Glomerular visceral epithelial cell (primary cell): ENCODE measurements at regions not wholly inside any gene's neighbourhood (a gene's known extent, or its start where the extent isn't known, plus 50 kb on each side); places are given as distances from the start of the nearest gene placed in this dataset.

Experiments
- DNase-seq: peaks from one replicate; pipeline ENCODE4 v3.0.0-alpha.2; 2016; ENCODE audit errors: extremely low spot score

DNA sequence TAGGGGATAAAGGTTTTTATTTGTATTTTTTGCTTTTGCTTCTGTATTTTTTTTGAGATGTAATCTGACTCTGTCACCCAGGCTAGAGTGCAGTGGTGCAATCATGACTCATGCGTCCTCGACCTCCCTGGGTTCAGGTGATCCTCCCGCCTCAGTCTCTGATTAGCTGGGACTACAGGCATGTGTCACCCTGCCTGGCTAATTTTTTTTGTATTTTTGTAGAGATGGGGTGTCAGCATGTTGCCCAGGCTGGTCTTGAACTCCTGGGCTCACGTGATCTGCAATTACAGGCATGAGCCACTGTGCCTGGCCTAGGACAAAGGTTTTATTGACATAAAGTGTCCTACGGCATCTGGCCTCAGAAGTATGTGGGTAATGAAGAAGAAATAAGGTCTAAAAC is 297.1 kb upstream of the C9orf72 start:
- DNase-seq = peak; percentile 50

DNA sequence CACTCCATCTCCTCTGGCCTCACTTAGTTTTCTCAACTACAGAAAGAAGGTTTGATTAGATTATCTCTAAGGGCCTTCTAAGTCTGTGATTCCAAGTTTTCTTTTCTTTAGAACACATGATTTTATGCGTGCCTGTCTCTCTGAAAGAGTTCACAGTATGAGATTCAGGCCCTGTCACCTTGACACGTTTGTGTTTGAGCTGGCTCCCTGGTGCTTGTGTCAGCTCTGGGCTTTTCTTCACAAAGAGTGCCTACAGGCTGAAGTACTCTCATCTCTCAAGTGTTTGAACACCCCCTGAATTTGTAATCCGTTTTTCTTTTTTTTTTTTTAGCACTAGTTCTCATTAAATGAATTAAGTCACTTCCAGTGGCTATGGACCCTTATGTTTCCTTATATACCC is 306.9 kb upstream of the C9orf72 start:
- no peak for DNase-seq

DNA sequence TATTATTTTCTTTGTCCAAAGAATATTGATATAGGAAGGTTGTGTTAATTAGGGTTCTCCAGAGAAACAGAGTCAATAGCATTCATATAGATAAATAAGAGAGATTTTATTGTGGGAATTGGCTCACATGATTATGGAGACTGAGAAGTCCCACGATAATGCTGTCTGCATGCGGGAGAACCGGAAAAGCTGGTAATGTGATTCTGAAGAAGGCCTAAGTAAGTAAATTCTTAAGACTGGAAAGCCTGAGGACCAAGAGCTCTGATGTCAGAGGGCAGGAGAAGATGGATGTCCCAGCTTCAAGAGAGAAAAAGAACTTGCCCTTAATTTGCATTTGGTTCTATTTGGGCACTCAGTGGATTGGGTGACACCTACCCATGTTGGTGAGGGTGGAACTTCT is 307.4 kb upstream of the C9orf72 start:
- DNase-seq = no peak

DNA sequence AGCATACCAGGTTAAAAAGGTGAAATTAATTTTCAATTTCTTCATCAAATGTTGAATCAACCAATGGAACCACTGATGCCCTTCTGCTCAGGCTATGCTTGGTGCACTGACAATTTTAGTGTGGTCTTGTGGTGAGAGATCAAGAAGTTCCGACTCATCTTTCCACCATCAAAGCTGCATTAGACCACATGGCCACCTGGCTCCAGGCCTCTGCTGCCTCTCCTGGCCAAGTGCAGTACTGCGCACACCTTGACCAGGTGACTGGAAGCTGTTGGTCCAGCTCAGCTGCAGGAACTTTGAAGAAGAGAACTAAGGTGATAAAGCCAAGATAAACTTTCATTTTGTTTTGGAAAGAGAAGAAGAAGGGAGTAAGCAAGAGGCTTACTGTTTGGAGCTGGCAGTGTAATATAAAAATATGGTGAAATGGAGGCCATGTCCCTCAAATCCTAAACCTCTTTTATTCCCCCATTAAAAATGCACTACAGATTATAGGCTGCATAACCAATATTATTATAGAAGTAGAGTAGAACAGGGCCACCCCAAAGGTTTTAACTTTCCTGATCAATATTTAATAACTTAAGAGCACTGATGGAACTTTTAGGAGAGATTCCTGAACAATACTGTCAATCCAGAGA is 315.5 kb upstream of the C9orf72 start:
- DNase-seq = peak; percentile 28

DNA sequence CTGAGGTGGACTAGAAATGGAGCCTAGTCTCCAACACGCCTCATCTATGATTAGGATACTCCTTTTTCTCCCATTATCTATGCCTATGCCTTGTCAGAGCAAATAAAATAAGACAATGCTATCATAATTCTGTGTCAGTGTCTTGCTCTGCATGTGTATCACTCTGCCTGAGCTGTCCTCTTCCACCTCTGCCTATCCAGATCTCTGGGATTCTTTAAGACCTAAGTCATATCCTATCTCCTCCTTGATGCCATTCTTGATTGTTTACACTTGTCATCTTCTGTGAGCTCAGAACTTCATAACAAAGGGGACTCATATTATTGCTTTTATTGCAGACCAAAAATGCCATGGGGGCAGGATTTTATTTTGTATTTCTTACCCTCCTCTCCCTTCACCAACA is 351.2 kb upstream of the C9orf72 start:
- DNase-seq = no peak

DNA sequence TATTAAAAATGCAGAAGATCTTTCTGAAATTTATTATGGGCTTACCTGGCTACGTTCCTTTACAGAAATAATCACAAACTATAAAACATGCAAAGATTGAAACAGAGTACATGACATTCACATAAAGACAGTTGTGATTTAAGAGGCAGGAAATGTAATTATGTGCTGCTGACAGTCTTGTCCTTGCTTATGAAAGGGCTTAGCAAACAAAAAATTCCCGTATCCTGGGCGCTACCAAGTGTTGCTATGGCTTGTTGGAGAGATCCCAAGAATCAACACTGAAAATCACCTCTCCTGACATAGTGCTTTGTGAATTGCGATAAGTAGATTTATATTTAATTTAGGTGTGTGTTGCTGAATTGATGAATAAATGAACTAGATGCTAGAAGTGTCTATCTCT is 352.5 kb upstream of the C9orf72 start:
- DNase-seq = no peak

DNA sequence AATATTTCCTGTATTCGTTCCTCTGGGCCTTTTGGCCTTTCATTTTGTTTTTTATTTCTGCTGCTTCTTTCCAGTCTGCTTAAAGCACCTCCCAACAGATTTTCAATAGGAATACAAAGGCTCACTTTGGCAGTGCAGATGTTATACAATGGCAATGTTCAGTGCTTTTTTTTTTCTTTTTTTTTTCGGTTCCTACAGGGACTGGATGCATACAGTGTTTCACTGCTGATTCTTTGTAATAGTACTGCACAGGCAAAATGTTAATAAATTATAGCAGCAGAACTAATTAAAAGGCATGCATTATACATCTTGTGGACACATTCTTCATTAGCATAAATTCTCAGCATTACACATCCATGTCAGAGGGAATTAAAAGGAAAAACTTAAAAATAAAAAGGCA is 356.6 kb upstream of the C9orf72 start:
- DNase-seq = no peak

DNA sequence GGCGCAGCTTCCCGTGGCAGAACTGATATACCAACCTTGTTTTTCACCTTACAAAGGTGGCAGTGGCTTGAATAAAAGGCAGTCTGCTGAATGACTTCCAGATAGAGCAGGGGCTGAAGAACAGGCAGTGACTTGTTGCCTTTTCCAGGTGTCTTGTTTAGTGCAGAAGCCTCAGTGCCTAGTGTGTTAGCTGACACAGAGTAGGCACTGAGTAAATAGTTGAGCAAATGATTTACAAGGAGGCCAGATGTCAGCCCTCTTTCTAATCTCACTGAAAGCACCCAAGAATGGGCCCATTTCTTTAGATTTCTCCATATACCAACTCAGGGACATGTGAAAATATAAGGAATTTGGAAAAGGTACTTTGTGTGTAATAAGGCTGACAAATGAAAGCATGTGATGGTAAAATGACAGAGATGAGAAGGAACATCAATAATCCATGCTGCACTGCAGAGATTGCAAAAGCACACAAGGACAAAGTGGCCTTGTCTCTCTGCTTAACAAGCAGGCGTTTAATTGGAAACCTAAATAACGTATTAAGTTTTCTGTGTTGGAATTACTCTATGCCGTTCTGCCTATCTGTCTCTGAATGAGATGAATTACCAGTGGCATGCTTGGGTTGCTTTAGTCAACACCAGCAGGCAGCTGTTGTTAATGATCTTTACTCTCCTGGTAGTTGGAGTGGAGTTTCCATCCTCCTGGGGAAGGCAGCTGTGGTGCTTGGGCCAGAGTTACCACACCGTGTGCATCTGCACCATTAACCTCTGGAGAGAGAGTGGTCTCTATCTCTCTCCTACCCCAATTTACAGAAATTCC is 360.1 kb upstream of the C9orf72 start:
- DNase-seq = no peak

DNA sequence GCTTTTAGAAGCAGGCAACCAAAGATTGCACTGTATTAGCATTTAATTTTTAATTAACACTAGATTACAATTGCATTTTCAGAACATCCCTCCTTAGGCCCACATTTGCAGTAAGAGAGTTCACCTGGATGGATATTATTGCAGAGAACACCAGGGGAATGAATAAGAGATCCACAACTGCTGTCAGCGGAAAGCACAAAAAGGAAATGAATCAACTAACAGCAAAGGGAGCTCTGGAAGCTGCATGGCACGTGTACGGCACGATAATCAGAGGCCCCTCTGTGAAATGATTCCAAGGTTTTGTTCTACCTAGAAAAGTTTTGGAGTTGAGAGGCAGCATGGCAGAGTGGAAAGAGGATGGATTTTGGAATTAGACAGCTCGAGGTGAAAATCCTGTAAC is 361.2 kb upstream of the C9orf72 start:
- DNase-seq = no peak

DNA sequence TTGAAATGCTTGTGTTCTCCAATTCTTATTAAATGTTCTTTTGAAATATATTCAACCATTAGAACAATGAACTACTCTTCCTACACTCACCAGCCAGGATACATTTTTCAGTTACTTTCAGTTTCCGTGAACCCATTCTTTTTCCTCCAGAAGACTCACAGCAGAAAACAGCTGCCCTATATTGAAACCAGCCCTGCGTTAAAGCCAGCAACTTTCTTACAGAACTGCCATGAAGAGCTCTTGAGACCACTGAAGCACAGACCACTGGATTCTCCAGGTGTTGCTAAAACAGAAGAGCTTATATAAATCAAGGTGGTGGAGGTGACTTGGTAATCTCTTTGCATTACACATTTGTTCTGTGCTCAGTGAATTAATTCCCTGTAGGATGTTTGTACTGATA is 365.9 kb upstream of the C9orf72 start:
- DNase-seq = no peak

DNA sequence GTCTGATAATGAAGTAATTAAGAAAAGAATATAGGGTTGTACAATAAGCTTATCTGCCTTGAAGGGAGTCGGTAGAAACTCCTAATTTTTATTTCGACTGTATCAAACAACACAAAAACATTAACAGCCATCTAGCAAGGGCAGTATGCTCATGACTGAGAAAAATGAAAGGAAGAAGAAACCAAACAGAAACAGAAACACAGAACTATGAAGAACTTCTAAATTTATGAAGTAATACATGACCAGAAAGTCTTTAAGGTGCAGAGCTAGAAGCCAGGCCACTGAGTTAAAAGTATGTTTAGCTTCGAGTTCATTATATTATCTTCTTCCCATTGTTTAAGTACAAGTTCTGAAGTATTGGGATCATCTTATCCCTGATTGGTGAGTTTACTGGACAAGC is 367.3 kb upstream of the C9orf72 start:
- no peak for DNase-seq

DNA sequence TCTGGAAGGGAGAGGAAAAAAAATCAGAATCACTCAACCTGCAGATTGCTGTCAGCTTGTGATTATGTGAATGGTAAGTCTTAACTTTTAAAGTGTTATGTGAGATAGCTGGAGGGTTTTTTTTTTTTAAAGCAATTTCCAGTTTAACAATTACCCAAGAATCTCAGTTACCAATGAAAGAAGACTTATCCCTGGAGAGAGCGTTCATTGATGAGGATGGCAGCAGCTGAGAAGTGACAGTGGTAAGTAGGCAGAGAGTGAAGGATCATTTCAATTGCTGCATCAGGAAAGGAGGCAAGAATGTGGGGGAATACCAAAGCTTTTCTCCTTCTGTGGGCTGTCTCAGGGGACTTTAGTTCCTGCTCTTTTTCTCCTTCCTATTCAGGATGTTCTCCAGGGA is 370.2 kb upstream of the C9orf72 start:
- DNase-seq = no peak

DNA sequence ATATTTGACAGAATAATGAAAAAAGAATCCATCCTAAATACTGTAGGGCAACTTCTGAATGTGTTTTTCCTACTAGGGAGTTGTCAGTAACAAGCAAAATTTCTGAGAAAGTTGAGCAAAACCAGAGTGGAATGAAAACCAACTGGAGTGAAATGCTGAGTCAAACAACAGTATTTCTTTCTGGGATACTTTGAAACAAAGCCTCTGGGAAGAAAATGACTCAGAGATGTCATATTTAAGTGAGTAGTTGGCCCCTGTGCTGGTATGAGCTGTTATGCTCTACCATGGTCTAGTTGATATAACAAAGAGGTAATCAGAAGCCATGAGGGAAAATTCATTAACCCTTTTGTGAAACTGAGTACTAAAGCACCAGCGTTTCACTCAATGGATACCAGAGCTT is 372.1 kb upstream of the C9orf72 start:
- peak; percentile 31 for DNase-seq

DNA sequence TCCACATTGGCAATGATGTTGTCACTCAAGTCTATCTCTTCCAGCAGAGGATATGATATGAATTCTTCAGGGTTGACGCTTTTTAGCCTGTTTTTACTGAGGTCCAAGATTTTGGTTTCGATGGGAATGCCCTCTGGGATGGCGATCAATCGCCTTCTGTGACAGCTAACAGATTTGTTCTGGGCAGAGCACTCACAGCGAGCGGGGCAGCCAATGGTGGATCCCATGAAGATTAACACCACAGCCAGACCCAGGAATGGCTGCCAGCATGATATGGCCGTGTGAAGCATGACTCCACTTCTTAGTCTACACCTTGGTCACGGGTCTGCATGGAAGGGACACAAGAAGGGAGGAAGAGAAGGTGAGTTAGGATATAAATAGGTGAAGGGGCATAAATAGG is 377.1 kb upstream of the C9orf72 start:
- no peak for DNase-seq

DNA sequence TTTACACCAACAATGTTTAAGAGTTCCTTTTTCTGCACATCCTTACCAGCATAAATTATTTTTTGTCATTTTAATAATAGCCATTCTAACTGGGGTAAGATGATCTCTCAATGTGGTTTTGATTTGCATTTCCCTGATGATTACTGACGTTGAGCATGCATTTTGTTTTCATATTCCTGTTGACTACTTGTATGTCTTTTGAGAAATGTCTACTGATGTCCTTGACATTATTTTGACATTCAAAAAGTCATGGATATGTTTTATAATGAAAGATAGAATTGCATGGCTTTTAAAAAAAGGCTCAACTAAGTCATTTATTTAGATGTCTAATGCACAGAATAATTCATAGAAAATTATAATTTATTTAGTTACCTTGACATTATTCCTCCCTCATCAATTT is 381.6 kb upstream of the C9orf72 start:
- no peak for DNase-seq

DNA sequence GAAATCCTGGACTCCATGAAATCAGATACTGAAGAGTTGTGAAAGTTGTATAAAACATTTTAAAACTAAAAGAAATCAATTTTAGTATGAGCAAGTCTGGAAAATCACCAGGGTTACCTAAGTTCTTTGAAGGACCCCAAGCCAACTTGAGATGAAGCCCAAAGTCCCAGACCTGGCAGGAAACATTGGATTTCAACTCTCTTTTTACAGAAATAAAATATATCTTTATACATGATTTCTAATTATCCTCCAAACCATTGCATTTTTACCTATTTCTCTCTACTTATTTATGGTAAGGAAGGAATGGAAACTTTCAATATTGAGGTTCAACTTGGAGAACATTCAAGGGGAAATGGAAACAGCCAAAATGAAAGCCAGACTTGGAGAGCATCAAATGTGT is 390.6 kb upstream of the C9orf72 start:
- no peak for DNase-seq

DNA sequence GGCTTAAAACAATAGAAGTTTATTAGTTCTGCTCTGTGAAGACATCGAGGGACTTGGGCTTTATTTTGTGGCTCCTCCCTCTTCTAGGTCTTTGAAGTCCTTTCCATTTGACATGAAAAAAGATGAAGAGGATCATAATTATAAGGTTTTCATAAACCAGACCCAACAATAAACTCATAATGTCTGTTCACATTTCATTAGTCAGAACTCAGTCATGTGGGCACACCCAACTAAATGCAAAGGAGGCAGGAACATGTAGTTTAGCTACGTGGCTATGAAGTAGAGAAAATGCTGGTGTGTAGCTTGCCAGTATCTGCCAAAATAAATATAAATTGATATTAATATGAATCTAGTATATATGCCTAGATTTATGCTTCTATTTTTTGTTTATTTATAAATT is 393.9 kb upstream of the C9orf72 start:
- no peak for DNase-seq

DNA sequence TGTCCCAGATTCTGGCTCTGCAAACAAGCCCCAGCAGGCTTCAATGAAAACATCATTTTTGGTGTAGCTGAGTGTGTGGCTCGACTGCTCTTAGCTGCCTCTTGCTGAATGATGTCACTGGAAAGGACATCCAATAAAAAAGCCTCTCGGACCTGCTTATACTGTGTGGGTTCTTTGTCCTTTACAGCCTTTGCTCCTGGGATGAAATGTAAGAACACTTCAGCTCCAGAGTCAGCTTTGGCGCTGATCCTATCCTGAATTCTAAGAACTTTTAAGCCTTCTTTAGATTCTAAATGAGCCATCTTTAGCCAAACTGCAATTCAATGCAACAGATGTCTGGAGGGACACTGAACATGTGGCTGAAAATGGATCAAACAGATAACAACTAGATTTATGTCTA is 404.6 kb upstream of the C9orf72 start:
- no peak for DNase-seq

DNA sequence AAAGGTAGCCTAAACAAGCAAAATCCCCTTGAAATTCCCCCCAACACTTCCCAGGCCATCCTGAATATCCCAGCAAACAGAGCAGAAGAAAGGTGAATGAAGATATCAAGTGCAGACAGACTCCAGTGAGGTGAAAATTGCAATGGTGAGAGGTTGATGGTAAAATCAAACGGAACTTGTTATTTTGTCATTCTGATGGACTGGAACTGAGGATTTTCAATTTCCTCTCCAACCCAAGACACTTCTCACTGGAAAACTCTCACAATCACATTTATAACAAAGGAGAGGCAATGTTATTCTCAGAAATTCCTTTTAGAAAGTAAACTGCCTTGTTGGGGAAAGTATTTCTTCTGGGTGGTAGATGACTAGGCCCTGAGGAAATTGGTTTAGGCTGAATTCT is 412.4 kb upstream of the C9orf72 start:
- no peak for DNase-seq

DNA sequence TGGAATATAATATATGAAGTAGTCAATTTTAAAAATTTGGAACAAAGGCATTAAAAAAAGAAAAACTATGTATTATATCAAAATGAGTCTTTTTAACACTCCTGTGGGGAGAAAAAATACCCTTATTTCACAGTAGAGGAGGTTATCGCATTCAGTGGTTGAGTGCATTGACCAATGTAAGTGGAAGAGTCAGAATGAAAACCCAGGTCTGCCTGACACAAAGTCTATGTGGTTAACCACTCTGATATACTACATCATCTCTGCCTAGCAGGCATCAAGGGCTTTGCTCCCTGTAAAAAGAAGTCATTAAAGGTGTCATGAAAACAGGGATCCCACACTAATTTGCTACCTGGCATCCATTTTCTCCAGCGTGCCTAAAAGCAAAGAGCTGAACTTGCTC is 417.2 kb upstream of the C9orf72 start:
- no peak for DNase-seq

DNA sequence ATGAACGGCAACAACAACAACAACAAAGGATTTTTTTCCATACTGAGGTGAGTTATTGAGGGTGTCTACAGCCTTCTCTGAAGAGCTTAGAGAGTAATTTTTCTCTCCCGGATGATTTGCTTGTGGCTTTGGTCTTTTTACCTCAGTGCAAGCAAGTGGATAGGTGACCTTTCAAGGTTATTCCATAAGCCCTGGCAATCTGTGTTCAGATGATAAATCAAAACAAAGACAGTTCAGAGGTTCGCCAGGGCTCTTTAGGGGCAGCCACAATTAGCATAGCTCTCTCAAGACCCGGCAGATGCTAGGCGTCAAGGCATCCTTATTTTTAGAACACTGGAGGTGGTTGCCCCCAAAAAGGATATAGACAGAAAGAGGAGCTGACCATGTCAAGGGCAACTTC is 417.9 kb upstream of the C9orf72 start:
- DNase-seq = no peak

DNA sequence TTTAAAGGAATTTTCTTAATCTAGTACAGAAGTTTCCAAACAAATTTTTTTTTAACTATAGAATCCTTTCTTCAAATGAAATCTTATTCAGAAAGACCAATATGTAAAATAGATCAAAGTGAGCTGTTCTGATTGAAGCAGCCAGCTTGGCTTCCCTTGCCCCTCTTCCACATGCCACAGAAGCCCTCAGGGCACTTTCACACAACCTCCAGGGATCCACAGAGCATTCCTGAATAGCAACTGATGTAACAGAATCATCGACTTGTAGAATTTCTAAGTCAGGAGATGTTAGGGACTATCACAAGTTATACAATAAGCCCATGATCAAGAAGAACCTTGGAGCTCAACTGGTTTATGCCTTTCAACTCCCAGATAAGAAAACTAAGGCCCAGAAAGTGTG is 427.8 kb upstream of the C9orf72 start:
- no peak for DNase-seq

DNA sequence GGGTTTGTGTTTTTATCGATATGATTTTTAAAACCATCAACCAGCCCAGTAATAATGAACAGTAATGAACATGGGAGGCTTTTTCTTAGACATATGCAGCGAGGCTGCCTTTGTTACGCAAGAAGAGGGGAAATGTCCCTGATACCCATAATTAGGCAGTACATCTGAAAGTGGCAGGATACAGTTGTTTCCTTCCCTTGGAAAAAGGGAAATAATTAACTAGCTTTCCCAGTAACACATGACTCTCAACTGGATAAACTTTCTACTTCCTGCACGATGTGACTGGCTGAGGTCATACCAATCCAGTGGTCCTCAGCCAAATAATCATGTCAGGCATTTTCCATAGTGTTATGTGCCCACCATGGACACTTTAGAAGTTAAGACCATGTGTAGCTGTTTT is 431.6 kb upstream of the C9orf72 start:
- peak; percentile 15 for DNase-seq

DNA sequence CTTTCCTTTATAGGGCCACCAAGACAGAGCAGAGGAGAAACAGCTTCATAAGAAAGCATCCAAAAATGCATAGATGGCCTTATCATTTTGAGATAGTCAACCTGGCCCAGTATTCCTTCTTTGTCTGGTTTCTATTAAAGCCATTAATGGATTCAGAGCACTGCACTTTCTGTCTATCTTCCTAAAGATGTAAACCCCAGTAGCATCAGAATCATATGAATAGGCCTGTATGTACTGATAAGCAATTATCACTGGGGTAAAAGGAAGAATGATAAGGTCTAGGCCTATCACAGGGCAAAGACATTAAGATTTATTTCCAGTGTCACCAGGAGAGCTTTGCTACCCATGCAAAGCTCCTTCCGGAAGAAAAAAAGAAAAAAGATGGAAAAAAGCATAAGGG is 432.5 kb upstream of the C9orf72 start:
- DNase-seq = no peak
